Hematopoietic multipotent progenitor cell treated with erythropoietin and hydrocortisone succinate and interleukin-3 and kit ligand, for 15 days (in vitro differentiated cells): ENCODE measurements at regions not wholly inside any gene's neighbourhood (a gene's known extent, or its start where the extent isn't known, plus 50 kb on each side); places are given as distances from the start of the nearest gene placed in this dataset.
"Not testable (repeated sequence)": the region's sequence is repeated elsewhere in the genome, so short reads cannot be mapped to it uniquely, and the experiment has no call there.

Source experiments
- DNase-seq: peaks from one replicate; pipeline ENCODE4 v3.0.0-alpha.2; 2015; ENCODE audit warnings: low spot score

- no peak for DNase-seq
Observed at GRCh38 chr7:130849604-130850003, 115.6 kb upstream of the KLF14 start.

GRCh38 chr7:130850956-130851355 lies 116.9 kb upstream of the KLF14 start:
- DNase-seq, result no peak

- DNase-seq, result no peak
Observed at GRCh38 chr7:130852867-130853266, 118.9 kb upstream of the KLF14 start.

DNA sequence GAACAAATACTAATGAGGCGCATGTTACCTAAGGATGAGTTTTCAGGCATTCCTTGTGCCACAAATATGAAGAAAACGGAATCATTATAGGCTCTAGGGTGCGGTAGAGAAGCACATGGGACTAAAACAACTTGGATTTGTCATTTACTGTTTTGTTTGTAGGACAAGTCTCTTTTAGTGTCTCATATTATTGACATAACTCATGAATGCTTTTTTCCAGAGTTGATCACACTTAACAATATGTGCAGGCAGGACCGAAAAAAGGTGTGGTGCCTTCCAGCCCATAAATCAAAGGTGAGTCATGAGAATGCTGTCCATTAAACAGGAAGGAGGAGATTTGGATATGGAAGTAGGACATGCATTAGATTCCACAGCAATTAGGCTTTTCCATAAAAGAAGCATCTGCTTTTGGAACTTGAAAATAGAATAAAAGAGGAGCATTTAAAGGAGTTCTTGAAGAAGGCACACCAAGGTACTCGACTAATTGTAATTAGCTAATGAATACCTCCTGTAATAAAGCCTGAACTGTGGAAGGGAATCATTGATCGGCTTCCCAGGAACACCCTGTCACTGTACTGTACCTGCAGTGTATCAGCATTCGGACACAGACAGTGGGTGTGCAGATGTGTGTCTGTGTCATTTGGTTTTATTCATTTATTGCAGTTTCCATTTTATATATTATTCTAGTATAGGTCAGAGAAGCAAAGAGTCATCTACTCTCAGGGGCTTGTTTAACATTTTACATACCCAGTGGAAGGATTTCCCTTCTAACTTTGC lies 119.7 kb upstream of the KLF14 start:
- no peak for DNase-seq

DNA sequence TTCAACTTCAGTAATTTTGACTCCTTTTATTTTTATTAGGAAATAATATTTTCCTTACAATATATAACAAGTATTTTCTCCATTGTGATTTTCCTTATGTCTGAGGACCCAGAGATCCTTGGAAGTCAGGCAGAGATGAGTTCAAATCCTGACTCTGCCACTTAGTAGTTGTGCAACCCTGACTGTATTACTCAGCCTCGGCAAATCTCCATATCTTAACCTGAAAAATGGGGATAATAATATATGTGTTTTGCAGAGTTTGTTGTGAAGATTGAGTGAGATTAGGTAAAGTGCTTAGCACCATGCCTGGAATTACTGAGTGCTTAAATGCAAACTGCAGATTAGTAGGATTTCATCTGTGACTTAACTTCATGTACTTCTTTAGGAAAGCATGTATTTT lies 120.5 kb upstream of the KLF14 start:
- no peak for DNase-seq

GRCh38 chr7:130856866-130857265 lies 122.9 kb upstream of the KLF14 start:
- DNase-seq, result no peak

DNA sequence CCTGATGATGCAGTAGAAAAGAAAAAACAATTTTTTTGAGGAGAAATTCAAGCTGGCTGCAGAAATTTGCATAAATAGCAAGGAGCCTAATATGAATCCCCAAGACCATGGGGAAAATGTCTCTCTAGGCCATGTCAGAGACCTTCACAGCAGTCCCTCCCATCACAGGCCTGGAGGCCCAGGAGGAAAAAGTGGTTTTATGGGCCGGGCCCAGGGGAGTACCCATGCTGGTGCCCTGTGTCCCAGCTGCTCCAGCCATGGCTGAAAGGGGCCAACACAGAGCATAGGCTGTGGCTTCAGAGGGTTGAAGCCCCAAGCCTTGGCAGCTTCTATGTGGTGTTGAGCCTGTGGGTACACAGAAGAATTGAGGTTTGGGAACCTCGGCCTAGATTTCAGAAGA lies 126.8 kb upstream of the KLF14 start:
- DNase-seq, result not testable (repeated sequence)

GRCh38 chr7:130865408-130866236 lies 131.6 kb upstream of the KLF14 start:
- DNase-seq, result no peak

DNA sequence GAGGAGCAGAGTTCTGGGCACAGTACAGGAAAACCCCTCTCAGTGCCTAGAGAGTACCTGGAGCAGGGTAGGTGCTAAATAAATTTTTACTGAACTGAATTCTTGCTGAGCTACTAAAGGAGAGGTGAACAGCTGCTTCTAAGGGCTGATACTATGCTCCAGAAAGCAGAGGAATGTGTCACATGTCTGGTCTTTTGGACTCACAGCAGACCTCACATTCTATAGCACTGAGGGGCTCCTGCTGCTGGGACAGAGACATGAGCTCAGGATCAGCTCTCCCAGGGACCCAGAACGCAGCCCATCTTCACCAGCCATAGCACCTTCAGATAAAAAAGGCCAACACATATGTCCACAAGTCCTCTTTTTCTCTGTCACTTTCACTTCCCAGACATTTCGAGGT lies 133.0 kb upstream of the KLF14 start:
- DNase-seq, result no peak

- DNase-seq, result no peak
Observed at GRCh38 chr7:130867581-130868136, 133.7 kb upstream of the KLF14 start.

DNA sequence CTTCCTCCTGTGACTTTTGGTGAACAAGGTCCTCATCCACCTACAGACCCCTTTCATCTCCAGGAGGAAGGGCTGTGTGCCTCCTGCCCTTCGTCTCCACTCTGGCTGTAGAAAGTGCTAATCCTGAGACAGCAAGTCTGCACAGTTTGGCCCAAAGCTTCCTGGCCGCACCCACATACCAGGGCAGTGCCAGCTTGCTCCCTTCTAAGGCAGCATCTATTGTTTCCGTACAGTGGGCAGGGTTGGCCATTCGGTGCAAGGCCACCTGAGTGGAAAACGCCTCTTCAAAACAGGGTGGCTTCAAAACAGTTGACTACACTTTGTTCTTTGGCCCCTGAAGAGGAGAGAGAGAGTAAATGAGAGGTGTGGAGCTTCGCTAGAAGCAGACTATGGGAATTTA lies 134.1 kb upstream of the KLF14 start:
- no peak for DNase-seq

DNA sequence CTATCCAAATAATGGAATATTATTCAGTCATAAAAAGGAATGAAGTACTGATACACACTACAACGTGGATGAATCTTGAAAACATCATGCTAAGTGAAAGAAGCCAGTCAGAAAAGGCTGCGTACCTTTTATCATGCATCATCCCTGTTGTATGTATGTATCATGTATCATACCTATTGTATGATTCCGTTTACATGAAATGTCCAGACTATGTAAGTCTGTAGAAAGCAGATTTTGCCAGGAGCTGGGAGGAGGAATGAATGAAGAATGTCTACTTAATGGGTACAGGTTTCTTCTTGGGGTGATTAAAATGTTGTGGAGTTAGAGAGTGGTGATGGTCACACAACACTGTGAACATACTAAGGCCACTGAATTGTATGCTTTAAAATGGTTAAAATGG lies 135.9 kb upstream of the KLF14 start:
- no peak for DNase-seq

DNA sequence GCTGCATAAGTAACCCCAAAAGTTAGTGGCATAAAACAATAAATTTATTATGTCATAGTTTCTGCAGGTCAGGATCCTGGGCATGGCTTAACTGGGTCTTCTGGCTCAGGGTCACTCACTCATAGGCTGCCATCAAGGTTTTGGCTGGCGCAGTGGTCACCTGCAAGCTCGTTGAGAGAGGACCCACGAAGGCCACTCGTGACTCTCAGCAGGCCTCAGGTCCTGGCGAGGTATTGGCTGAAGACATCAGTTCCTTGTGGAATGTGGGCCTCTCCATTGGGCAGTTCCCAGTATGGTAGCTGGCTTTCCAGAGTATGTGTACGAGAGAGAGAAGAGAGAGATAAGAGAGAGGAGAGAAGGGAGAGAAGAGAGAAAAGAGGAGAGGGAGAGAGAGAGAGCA lies 138.3 kb upstream of the KLF14 start:
- DNase-seq, result no peak

- DNase-seq, result no peak
Observed at GRCh38 chr7:130872756-130873448, 138.9 kb upstream of the KLF14 start.

DNA sequence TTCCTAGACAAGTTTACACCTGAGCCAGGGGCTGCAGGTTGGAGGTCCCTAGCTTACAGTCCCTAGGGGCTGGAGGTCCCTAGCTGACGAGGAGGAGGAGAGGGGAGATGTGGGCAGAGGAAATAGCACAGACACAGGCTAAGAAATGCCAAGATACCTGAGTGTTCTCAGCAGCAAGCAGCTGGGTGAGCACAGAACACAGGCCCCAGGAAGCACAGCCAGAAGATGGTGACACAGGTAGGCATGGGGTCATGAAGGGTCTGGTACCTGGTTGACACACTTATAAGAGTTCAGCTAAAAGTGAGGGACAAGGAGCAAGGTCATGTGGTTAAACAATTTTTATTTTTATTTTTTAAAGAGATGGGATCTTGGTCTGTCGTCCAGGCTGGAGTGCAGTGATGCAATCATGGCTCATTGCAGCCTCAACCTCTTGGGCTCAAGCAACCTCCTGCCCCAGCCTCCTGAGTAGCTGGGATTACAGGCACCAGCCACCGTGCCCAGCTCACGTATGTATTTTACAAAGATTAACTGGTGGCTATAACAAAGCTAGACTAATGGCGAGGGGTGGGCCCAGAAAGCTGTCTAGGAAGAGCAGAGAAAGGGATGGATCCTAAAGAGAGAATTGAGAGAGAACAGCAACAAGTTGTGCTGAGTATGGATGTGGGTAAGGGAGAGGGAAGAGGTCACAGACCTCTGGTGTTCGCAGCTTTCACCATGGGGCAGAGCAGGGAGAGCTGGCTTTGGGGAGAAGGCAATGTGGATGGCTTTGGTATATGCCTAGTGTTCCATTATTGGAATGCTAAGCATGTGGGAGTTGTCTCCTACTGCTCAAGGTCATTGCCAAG lies 140.3 kb upstream of the KLF14 start:
- no peak for DNase-seq

- peak; percentile 22 for DNase-seq
Observed at GRCh38 chr7:130875265-130875741, 141.3 kb upstream of the KLF14 start.

GRCh38 chr7:130875901-130876300 lies 141.9 kb upstream of the KLF14 start:
- no peak for DNase-seq

DNA sequence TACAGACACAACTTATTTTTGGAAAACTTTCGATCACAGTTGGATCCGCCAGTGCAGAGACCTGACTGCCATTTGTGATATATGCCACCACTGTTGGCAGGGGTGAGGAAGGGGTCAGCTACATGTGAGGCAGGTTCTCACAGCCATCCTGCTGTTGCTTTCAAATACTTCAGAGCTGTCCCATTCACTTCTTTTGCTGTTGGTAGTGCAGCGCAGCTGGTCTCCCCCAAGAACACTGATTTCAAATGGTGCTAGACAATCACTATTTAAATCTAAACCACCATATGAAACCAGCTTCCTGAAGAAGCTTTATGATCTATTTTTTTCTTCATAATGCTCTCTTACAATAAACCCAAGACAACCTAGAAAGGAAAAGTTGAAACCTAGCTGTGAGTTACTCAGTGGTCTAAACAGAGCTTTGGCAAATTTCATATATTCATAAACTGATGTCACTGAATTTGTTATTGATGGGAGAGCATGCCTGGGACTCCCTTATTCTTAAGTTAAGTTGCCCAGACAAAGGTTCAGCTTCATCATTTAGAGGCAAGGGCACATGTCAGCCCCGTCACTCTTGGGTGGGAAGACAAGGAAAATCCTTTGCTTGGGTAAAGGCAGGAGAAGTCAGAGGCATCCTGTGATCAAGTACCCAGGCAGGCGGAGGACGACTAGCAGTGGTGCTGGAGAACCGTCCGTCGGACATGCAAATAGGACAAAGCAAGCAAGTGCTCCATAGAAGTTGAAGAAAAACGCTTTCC lies 143.4 kb upstream of the KLF14 start:
- DNase-seq, result no peak

DNA sequence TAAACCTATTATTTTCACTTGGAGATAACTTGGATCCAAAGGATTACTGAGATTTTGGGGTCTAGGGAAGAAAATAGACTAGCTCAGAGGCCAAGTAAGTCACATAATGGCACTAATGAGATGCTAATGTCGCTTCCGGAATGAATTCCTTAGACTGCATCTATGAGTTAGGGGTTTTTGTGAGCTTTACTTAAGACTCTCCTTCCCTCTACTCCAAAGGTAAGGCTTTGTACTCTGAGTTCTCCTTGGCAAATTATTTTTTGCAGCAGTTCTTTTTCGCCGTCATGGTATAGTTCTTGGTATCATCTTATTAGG lies 143.9 kb upstream of the KLF14 start:
- no peak for DNase-seq

DNA sequence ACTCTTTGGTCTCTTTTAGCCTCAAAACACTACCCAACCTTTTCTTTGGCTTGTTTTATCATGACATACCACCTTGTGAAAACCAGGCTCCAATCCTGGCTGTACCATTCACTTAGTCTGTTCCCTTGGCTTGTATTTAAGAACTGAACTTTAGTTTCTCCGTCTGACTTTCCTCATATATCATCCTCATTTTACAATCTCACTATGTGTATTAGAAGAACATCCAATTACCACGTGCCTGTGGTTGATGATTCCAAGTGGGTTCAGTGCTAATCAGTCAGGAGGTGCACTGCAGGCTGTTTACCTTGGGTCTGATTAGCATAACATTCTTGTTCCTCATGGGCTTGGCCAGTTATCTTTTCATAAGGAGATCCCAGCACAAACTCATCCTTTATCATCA lies 144.8 kb upstream of the KLF14 start:
- DNase-seq, result no peak

GRCh38 chr7:130879191-130879590 lies 145.2 kb upstream of the KLF14 start:
- DNase-seq, result no peak
